NB4 (cell line): ENCODE measurements at regions not wholly inside any gene's neighbourhood (a gene's known extent, or its start where the extent isn't known, plus 50 kb on each side); places are given as distances from the start of the nearest gene placed in this dataset.

Experiments
- DNase-seq: peaks from one replicate; pipeline ENCODE4 v3.0.0; 2010; ENCODE audit warnings: low read depth
- H3K4me3 ChIP-seq: one replicate; pipeline ENCODE4 v1.5.1; 2011; ENCODE audit warnings: mild to moderate bottlenecking, low read depth, low read length, moderate library complexity
- MYC ChIP-seq: IDR thresholded peaks from 2 replicates; pipeline ENCODE4 v1.6.1; 2011; ENCODE audit warnings: low read depth, low read length
- POLR2A ChIP-seq: IDR thresholded peaks from 2 replicates; pipeline ENCODE4 v1.6.1; 2011; ENCODE audit warnings: mild to moderate bottlenecking; ENCODE audit not compliant: insufficient read length; ENCODE audit errors: extremely low read depth
- TF ChIP-seq, protein P1 (sequence below): IDR thresholded peaks from one replicate; pipeline ENCODE4 v1.5.1; 2012; ENCODE audit warnings: low read depth, low read length
- TF ChIP-seq, protein P2 (sequence below): IDR thresholded peaks from 2 replicates; pipeline ENCODE4 v1.6.1; 2011; ENCODE audit warnings: low read depth, low read length

DNA sequence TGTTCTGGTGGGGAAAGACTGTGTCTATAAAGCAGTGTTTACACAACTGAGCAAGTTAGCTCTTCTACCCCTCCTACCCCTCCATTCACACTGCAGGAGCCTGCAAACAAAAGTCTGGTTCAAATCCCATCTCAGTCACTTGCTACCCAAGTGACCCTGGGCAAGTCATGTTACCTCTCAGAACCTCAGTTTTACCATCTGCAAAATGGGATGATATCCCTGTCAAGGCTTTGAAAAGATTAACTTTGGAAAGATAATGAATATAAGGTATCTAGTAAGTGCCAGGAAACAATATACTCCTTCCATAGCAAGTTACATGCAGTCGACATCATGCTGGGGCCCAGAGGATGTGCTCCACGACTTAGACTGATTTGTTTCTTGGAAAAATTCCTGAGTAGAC is 161.5 kb downstream of the SEC61B start:
- DNase-seq, result no peak
- TF ChIP-seq MYC (no peak), POLR2A (no peak)
- TF ChIP-seq, protein P1, sequence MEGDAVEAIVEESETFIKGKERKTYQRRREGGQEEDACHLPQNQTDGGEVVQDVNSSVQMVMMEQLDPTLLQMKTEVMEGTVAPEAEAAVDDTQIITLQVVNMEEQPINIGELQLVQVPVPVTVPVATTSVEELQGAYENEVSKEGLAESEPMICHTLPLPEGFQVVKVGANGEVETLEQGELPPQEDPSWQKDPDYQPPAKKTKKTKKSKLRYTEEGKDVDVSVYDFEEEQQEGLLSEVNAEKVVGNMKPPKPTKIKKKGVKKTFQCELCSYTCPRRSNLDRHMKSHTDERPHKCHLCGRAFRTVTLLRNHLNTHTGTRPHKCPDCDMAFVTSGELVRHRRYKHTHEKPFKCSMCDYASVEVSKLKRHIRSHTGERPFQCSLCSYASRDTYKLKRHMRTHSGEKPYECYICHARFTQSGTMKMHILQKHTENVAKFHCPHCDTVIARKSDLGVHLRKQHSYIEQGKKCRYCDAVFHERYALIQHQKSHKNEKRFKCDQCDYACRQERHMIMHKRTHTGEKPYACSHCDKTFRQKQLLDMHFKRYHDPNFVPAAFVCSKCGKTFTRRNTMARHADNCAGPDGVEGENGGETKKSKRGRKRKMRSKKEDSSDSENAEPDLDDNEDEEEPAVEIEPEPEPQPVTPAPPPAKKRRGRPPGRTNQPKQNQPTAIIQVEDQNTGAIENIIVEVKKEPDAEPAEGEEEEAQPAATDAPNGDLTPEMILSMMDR, result no peak
- TF ChIP-seq, protein P2, sequence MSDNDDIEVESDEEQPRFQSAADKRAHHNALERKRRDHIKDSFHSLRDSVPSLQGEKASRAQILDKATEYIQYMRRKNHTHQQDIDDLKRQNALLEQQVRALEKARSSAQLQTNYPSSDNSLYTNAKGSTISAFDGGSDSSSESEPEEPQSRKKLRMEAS, result no peak
- no peak overlapping the region for H3K4me3 ChIP-seq

DNA sequence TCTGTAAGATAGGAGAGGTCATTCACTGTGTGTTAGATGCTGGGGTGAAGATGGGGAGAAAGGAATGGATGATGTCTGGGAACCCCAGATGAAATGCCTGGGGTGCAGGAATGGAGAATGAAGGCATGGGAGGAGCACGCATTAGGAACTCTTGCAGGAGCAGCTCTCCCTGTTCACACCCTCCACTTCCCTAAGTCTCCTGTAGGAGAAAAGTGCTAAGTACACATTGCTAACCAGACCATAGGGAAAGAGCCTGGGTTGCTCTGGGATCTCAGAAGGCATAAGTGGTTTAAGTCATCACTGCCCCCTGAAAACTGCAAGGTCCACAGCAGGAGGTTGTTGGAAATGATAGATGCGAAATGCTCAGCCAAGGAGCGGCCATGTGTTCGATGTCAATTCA is 163.1 kb downstream of the SEC61B start:
- DNase-seq, result no peak
- no peak overlapping the region for H3K4me3 ChIP-seq
- TF ChIP-seq, protein P1, result no peak
- TF ChIP-seq, protein P2, result no peak
- TF ChIP-seq POLR2A, result no peak
- TF ChIP-seq MYC, result no peak

DNA sequence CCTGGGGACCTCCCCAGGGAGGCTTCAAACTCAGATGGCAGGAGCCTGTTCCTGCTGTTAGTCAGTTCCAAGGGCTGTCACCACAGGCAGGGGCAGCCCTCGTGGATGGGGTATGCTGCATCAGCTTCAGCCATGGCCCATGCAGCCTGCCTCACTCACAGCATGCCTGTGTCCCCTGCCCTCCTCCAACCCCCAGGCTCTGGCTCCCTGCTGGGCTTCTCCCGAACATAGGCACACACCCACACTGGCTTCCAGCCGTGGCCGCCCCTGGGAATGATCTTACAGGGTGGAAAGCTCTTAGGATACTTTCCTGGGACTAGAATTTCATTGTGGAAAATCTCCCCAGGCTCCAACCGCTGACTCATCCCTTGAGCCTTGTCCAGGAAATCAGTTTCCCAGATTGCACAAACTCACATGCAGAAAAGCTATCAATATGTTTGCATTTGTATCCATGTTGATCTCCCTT is 163.8 kb downstream of the SEC61B start:
- peak; percentile 3 for DNase-seq
- TF ChIP-seq, protein P2, result no peak
- TF ChIP-seq MYC, result no peak
- H3K4me3 ChIP-seq, result no peak overlapping the region

DNA sequence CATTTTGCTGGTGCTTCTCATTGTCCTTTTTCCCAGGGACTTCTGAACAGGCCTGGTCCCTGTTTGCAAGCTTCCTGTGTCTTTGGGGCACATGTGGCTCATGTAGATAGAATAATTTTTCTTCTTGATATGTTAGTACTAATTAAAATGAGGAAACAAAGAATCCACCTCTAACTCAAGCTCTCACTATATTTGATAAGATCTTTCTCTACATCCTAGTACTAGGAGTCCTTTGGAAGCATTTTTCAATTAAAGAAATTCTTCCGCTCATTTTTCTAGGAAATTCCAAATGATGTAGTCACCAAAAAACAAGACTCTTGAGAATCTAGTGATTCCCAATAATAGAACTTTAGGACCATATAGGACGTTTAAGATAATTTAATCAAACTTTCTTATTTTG is 165.3 kb downstream of the SEC61B start:
- DNase-seq, result no peak
- TF ChIP-seq, protein P1, result no peak
- TF ChIP-seq, protein P2, result no peak
- TF ChIP-seq MYC (no peak), POLR2A (no peak)
- no peak overlapping the region for H3K4me3 ChIP-seq

DNA sequence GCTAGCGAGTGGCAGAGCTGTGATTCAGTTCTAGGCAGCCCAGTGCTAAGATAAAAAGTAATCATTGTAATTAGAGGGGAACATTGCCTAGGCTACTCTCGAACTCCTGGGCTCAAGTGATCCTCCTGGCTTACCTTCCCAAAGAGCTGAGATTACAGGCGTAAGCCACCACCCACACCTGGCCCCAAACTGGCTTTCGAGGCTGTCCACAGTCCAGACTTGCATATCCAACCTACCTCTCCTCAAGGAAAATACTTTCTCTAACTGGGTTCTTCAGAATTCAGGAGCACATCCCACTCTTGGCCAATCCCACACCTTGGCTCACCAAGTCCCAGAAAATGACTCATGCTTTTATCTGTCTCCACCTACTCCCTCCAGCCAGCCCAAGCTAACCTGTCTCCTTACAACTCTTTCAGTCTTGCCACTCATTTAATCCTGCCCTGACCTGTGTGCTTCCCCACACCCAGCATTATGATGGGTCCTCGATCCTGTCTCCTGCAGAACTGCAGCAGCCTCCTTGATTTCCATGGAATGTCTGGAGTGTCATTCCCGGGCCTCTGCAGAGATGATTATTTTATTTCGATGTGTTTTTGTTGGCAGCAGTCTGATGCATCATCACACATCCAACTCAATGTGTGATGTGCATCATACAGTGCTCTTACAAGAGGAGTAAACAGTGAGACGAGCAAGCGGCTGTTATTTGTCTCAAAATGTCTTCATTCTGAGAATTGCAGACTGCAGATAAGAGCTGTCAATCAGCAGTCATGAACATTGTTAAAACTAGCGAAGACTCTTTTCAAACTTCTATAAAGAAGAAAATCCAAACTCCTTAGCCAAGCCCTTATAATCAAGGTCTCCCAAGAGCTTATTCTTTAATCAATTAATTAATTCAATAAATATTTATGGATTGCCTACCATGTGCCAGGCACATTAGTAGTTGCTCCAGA is 167.3 kb downstream of the SEC61B start:
- TF ChIP-seq, protein P2, result no peak
- TF ChIP-seq, protein P1, result no peak
- TF ChIP-seq MYC (no peak), POLR2A (no peak)

DNA sequence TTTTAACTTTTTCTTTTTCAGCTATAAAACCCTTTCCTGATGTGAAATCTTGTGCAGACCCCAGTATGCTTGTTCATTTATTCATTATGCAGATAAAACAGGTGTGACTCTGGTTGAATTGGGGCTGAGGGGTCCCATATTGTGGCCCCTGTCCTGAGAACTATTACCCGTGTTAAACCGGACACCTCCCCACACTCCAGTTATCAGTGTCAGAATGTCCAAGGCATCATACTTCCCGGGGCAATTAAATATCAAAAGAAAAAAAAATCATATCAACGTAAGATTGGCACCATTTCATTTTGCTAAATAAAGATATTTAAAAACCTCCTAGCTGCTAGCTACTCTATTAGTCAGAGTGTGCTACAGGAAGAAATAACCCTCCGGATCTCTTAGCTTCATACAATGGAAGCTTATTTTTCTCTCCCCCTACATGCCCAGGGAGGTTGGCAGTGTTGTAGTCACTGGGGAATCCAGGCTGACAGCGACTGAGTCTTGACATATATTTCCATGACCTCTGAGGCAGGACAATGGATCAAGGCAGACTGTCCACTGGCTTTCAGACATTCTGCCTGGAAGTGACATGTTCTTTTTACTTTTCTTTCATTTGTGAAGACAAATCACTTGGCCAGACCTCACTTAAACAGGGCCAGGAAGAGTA is 170.0 kb downstream of the SEC61B start:
- TF ChIP-seq, protein P1, result no peak
- TF ChIP-seq, protein P2, result no peak
- TF ChIP-seq POLR2A, result no peak
- no peak for TF ChIP-seq MYC
- no peak for DNase-seq
- no peak overlapping the region for H3K4me3 ChIP-seq

More for the DNA sequence above, 167.3 kb downstream of the SEC61B start:
- no peak for DNase-seq
- no peak overlapping the region for H3K4me3 ChIP-seq
